Ishikawa (cell line): ENCODE measurements at regions not wholly inside any gene's neighbourhood (a gene's known extent, or its start where the extent isn't known, plus 50 kb on each side); places are given as distances from the start of the nearest gene placed in this dataset.

Source experiments
- CEBPB ChIP-seq: IDR thresholded peaks from 2 replicates; pipeline ENCODE4 v1.6.1; 2012
- CREB1 ChIP-seq: IDR thresholded peaks from 2 replicates; pipeline ENCODE4 v1.6.1; 2012; ENCODE audit warnings: low read depth
- EP300 ChIP-seq: IDR thresholded peaks from 2 replicates; pipeline ENCODE4 v1.6.1; 2012; ENCODE audit warnings: borderline replicate concordance
- FOXM1 ChIP-seq: IDR thresholded peaks from 2 replicates; pipeline ENCODE4 v1.6.1; 2012; ENCODE audit warnings: low read depth, borderline replicate concordance
- NFIC ChIP-seq: IDR thresholded peaks from 2 replicates; pipeline ENCODE4 v1.6.1; 2012
- RAD21 ChIP-seq: IDR thresholded peaks from 2 replicates; pipeline ENCODE4 v1.6.1; 2012; ENCODE audit warnings: low read depth
- TAF1 ChIP-seq: IDR thresholded peaks from 2 replicates; pipeline ENCODE4 v1.6.1; 2012; ENCODE audit warnings: low read depth, mild to moderate bottlenecking
- TCF12 ChIP-seq: IDR thresholded peaks from 2 replicates; pipeline ENCODE4 v1.6.1; 2012; ENCODE audit warnings: low read depth
- TEAD4 ChIP-seq: IDR thresholded peaks from 2 replicates; pipeline ENCODE4 v1.6.1; 2012
- YY1 ChIP-seq: IDR thresholded peaks from 2 replicates; pipeline ENCODE4 v1.6.1; 2012; ENCODE audit warnings: low read depth
- ZBTB7A ChIP-seq: IDR thresholded peaks from 2 replicates; pipeline ENCODE4 v1.6.1; 2012; ENCODE audit warnings: low read depth
- TF ChIP-seq, protein P1 (sequence below): IDR thresholded peaks from 2 replicates; pipeline ENCODE4 v1.6.1; 2012
- TF ChIP-seq, protein P2 (sequence below): IDR thresholded peaks from 2 replicates; pipeline ENCODE4 v1.6.1; 2012
- TF ChIP-seq, protein P3 (sequence below): IDR thresholded peaks from 2 replicates; pipeline ENCODE4 v1.6.1; 2012; ENCODE audit warnings: low read depth, mild to moderate bottlenecking

DNA sequence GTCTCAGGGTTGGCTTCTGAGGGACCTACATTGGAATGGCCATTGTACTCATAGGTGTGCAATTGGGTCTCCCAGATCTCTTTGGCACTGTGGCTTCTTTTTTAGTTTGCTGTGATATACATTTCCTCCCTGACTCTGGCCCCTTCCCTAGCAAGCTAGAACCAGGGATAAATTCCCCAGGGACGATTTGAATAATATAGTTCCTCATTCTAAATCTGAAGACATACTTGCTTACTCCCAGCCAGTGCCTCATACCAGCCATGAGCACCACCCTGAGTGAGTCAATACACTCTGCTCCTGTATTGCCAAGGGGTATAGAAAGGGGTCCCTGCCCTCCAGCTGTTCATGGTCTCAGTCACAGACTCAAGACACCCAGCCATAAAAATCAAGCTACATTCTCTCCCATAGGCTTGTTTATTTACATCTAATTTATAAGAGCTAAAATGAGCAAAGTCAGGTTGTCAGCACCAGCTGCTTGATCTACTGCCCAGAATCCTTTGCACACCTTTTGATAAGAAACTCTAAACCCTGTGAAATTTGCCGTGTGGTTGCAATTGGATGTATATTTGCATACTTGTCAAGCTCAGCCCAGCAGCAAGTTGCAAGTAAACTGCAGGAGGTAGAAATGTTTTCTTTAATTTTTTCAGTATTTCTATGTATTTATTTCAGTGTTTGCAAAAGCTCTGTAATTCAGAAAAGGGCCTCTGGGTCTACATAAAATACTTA is 219.9 kb upstream of the IRX1 start:
- TF ChIP-seq, protein P1, sequence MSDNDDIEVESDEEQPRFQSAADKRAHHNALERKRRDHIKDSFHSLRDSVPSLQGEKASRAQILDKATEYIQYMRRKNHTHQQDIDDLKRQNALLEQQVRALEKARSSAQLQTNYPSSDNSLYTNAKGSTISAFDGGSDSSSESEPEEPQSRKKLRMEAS = no peak
- TF ChIP-seq TEAD4 (no peak), FOXM1 (no peak), RAD21 (no peak), NFIC (no peak), EP300 (no peak), CREB1 (no peak), ZBTB7A (no peak), TCF12 (no peak), TAF1 (no peak), CEBPB (no peak), YY1 (no peak)
- TF ChIP-seq, protein P2, sequence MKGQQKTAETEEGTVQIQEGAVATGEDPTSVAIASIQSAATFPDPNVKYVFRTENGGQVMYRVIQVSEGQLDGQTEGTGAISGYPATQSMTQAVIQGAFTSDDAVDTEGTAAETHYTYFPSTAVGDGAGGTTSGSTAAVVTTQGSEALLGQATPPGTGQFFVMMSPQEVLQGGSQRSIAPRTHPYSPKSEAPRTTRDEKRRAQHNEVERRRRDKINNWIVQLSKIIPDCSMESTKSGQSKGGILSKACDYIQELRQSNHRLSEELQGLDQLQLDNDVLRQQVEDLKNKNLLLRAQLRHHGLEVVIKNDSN = no peak
- TF ChIP-seq, protein P3, sequence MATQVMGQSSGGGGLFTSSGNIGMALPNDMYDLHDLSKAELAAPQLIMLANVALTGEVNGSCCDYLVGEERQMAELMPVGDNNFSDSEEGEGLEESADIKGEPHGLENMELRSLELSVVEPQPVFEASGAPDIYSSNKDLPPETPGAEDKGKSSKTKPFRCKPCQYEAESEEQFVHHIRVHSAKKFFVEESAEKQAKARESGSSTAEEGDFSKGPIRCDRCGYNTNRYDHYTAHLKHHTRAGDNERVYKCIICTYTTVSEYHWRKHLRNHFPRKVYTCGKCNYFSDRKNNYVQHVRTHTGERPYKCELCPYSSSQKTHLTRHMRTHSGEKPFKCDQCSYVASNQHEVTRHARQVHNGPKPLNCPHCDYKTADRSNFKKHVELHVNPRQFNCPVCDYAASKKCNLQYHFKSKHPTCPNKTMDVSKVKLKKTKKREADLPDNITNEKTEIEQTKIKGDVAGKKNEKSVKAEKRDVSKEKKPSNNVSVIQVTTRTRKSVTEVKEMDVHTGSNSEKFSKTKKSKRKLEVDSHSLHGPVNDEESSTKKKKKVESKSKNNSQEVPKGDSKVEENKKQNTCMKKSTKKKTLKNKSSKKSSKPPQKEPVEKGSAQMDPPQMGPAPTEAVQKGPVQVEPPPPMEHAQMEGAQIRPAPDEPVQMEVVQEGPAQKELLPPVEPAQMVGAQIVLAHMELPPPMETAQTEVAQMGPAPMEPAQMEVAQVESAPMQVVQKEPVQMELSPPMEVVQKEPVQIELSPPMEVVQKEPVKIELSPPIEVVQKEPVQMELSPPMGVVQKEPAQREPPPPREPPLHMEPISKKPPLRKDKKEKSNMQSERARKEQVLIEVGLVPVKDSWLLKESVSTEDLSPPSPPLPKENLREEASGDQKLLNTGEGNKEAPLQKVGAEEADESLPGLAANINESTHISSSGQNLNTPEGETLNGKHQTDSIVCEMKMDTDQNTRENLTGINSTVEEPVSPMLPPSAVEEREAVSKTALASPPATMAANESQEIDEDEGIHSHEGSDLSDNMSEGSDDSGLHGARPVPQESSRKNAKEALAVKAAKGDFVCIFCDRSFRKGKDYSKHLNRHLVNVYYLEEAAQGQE = no peak
